ENCODE measurements at regions not wholly inside any gene's neighbourhood (a gene's known extent, or its start where the extent isn't known, plus 50 kb on each side); places are given as distances from the start of the nearest gene placed in this dataset.

- TF ChIP-seq ELF4 (IDR thresholded peaks at IDR 0.05) = no peak
- no peak for TF ChIP-seq FOXA1 (IDR thresholded peaks at IDR 0.05)
- no peak for TF ChIP-seq PKNOX1 (IDR thresholded peaks at IDR 0.05)
- TF ChIP-seq SP1 (IDR thresholded peaks at IDR 0.05) = no peak
- TF ChIP-seq BHLHE40 (IDR thresholded peaks at IDR 0.05; ENCODE audit: borderline replicate concordance) = no peak
- TF ChIP-seq SUZ12 (IDR thresholded peaks at IDR 0.05) = no peak
- no peak for TF ChIP-seq ARNT (IDR thresholded peaks at IDR 0.05)
- no peak for TF ChIP-seq TARDBP (IDR thresholded peaks at IDR 0.05)
- TF ChIP-seq HDGF (IDR thresholded peaks at IDR 0.05; ENCODE audit: borderline replicate concordance) = no peak
- no peak for TF ChIP-seq FOXK2 (IDR thresholded peaks at IDR 0.05)
Measured at GRCh38 chr7:94313926-94314325, 80.8 kb upstream of the COL1A2 start.
